ENCODE measurements at regions not wholly inside any gene's neighbourhood (a gene's known extent, or its start where the extent isn't known, plus 50 kb on each side); places are given as distances from the start of the nearest gene placed in this dataset.
"Not testable (repeated sequence)": the region's sequence is repeated elsewhere in the genome, so short reads cannot be mapped to it uniquely, and the experiment has no call there.

- DNase-seq (ENCODE audit: low read depth in 2 of 2, low spot score in 1 of 2) = no peak
Measured at GRCh38 chr6:164404812-164405488, 904.5 kb downstream of the C6orf118 start.

GRCh38 chr6:164401871-164402270 is 907.5 kb downstream of the C6orf118 start:
- DNase-seq (ENCODE audit: low read depth in 2 of 2, low spot score in 1 of 2) = no peak

- no peak for DNase-seq (ENCODE audit: low read depth in 2 of 2, low spot score in 1 of 2)
Measured at GRCh38 chr6:164398647-164399046, 910.8 kb downstream of the C6orf118 start.

- no peak for DNase-seq (ENCODE audit: low read depth in 2 of 2, low spot score in 1 of 2)
Measured at GRCh38 chr6:164396071-164397047, 913.0 kb downstream of the C6orf118 start.

GRCh38 chr6:164379795-164380194 is 929.6 kb downstream of the C6orf118 start:
- DNase-seq (ENCODE audit: low read depth in 2 of 2, low spot score in 1 of 2) = no peak

GRCh38 chr6:164378330-164378729 is 931.1 kb downstream of the C6orf118 start:
- no peak for DNase-seq (ENCODE audit: low read depth in 2 of 2, low spot score in 1 of 2)

- no peak for DNase-seq (ENCODE audit: low read depth in 2 of 2, low spot score in 1 of 2)
Measured at GRCh38 chr6:164377348-164377918, 932.0 kb downstream of the C6orf118 start.

GRCh38 chr6:164370773-164371172 is 938.6 kb downstream of the C6orf118 start:
- DNase-seq (ENCODE audit: low read depth in 2 of 2, low spot score in 1 of 2) = no peak

- no peak for DNase-seq (ENCODE audit: low read depth in 2 of 2, low spot score in 1 of 2)
Measured at GRCh38 chr6:164359441-164359840, 944.9 kb downstream of the QKI start.

- DNase-seq (ENCODE audit: low read depth in 2 of 2, low spot score in 1 of 2) = no peak
Measured at GRCh38 chr6:164359036-164359435, 944.5 kb downstream of the QKI start.

- no peak for DNase-seq (ENCODE audit: low read depth in 2 of 2, low spot score in 1 of 2)
Measured at GRCh38 chr6:164356814-164357213, 942.3 kb downstream of the QKI start.

- DNase-seq (ENCODE audit: low read depth in 2 of 2, low spot score in 1 of 2) = no peak
Measured at GRCh38 chr6:164347455-164347854, 932.9 kb downstream of the QKI start.

GRCh38 chr6:164346631-164347030 is 932.1 kb downstream of the QKI start:
- DNase-seq (ENCODE audit: low read depth in 2 of 2, low spot score in 1 of 2) = no peak

GRCh38 chr6:164345806-164346496 is 931.4 kb downstream of the QKI start:
- DNase-seq (ENCODE audit: low read depth in 2 of 2, low spot score in 1 of 2) = no peak

GRCh38 chr6:164345327-164345726 is 930.8 kb downstream of the QKI start:
- no peak for DNase-seq (ENCODE audit: low read depth in 2 of 2, low spot score in 1 of 2)

- no peak for DNase-seq (ENCODE audit: low read depth in 2 of 2, low spot score in 1 of 2)
Measured at GRCh38 chr6:164344801-164345291, 930.3 kb downstream of the QKI start.

- not testable (repeated sequence) for DNase-seq (ENCODE audit: low read depth in 2 of 2, low spot score in 1 of 2)
Measured at GRCh38 chr6:164339442-164339841, 924.9 kb downstream of the QKI start.

GRCh38 chr6:164337925-164338397 is 923.4 kb downstream of the QKI start:
- DNase-seq (ENCODE audit: low read depth in 2 of 2, low spot score in 1 of 2) = no peak

- DNase-seq (ENCODE audit: low read depth in 2 of 2, low spot score in 1 of 2) = no peak
Measured at GRCh38 chr6:164337024-164337924, 922.8 kb downstream of the QKI start.

GRCh38 chr6:164336455-164336854 is 921.9 kb downstream of the QKI start:
- DNase-seq (ENCODE audit: low read depth in 2 of 2, low spot score in 1 of 2) = no peak

Measured in stimulated activated CD8-positive, alpha-beta memory T cell treated with anti-CD3 and anti-CD28 coated beads, Interleukin-4, amount 100 ng/mL, for 1 hour (primary cell).